NB4 (cell line): ENCODE measurements at regions not wholly inside any gene's neighbourhood (a gene's known extent, or its start where the extent isn't known, plus 50 kb on each side); places are given as distances from the start of the nearest gene placed in this dataset.

Source experiments
- CTCF ChIP-seq: IDR thresholded peaks from one replicate; pipeline ENCODE4 v1.5.1; 2012; ENCODE audit warnings: low read depth, low read length
- POLR2A ChIP-seq: IDR thresholded peaks from 2 replicates; pipeline ENCODE4 v1.6.1; 2011; ENCODE audit warnings: mild to moderate bottlenecking; ENCODE audit not compliant: insufficient read length; ENCODE audit errors: extremely low read depth
- TF ChIP-seq, protein P1 (sequence below): IDR thresholded peaks from 2 replicates; pipeline ENCODE4 v1.6.1; 2011; ENCODE audit warnings: low read depth, low read length

DNA sequence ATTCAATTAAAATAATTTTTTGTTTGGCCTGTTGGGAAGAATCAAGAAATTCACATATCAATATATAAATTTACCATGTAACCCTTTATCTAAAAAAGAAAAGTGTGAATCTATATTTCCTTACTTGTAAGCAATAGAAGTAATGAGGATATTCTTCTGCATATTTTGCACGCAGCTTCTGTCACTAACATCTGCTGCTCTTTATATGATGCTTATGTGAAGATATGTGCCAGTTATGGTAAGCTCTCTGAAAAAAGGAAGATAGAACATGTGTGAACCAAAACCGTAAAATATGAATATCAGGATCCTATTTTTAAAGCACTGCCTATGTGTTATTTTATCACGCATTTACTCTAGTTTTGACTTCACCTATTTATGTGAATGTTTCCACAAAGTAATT is 96.4 kb upstream of the ATP11B start:
- TF ChIP-seq, protein P1, sequence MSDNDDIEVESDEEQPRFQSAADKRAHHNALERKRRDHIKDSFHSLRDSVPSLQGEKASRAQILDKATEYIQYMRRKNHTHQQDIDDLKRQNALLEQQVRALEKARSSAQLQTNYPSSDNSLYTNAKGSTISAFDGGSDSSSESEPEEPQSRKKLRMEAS = no peak
- no peak for TF ChIP-seq POLR2A
- TF ChIP-seq CTCF = no peak
